Epidermal melanocyte (primary cell): ENCODE measurements at regions not wholly inside any gene's neighbourhood (a gene's known extent, or its start where the extent isn't known, plus 50 kb on each side); places are given as distances from the start of the nearest gene placed in this dataset.
A peak's percentile ranks its signal among the peaks of the same experiment; 100 is the strongest.
"Not testable (repeated sequence)": the region's sequence is repeated elsewhere in the genome, so short reads cannot be mapped to it uniquely, and the experiment has no call there.

ENCODE experiments used
- DNase-seq: peaks from one replicate; pipeline ENCODE4 v3.0.0; 2011; ENCODE audit warnings: low spot score; ENCODE audit not compliant: insufficient read length

DNA sequence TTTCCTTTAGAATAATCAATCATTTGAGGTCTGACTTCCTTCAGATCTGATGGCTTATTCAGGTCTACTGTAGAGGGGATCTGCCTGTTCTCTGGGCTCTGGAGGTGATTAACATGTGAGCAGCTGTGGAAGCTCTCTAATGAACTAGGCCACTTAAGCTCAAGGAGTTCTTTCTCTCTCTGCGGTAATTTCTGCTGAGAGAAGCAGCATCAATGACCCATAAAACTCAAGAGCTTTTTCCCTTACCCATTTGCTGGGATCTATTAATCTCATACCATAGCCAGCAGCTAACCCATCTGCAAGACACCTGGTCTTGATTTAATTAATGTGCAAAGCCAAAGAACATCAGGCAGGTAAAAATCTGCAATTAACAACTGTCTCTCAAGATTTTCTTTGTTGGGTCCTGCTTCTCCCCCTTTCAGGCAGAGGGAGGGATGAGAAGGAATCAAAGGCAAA is 73.2 kb upstream of the DLG1 start:
- no peak for DNase-seq

DNA sequence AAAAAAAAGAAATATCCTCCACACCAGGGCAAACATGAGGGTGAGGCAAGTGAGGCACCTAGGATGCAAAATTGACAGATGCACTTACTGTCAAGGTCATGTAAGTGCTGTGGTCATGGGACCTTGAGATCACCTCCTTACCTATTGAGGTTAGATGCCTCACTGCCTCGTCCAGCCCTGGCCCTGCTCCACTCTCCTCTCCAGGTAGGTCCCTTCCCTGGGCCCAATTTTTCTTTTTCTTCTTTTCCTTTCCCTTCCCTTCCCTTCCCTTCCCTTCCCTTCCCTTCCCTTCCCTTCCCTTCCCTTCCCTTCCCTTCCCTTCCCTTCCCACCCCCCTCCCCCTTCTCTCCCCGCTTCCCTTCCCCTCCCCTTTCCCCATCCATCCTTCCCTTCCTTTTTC is 71.1 kb upstream of the DLG1 start:
- no peak for DNase-seq

DNA sequence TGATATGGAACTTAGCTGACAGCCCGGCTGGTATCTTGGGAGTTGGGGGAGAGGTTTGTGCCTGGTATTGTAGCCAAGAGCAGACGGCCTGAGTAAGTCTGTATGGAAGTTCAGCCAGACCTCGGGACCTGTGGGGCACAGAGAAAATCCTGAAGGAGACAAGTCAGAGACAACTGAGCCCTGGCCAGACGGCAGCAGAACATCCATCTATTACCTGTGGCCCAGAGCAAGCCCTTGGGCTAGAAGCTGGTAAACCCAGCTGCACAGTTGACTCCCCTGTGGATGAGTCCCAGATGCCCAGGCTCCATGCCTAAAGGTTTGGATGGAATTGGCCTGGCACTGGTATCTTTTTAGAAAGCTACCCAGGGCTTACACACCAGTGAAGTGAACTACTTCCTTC is 70.4 kb upstream of the DLG1 start:
- DNase-seq = no peak

DNA sequence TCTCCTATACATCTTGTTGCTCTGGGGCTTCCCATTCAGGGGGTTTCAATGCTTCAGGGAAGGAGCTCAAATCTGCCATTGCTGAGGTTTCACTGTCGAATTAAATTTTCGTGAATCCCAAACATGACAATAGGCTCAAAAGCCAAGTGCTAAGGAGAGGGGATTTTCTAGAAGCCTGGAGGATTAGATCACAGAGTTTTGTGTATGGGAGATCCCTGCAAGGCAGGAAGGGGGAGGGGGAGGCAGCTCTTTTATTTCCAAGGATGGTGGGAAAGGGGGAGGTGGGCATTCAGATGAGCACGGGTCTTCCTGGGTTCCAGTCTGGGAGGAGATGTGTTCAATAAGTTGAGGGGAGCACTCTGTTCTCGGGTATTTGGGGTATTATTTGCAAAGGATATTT is 69.9 kb upstream of the DLG1 start:
- DNase-seq = no peak

DNA sequence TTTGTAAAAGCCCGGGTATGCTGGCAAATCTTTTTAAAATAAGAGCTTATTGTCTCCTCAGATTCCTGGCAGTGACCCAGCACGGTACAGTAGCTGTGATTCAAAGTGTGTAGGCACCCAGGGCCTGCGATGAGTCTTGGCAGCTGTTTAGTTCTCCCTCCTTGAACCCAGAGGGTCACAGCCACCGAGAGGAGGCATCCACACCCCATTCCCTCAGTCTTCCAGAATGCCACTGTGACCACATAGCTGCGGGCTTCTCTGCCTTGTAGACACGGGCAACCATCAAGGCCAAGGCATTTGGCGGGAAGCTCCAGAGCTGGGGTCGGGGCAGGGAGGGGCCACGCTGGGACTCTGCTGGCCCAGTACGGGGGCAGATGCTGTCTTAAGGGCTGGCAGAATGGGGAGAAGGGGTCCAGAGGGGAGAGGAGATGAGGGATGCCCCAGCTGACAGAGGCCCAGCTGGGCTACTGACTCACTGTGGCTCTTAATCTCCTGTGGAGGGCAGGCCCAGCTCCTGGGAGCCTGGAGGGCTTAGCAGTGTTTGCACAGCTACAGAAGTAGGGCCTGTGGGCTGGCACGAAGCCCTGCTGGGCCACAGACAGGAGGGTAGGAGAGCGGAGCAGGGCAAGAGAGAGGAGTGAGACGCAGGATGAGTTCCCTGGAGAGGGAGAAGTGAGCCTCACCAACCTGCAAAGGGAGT is 68.8 kb upstream of the DLG1 start:
- DNase-seq = no peak

DNA sequence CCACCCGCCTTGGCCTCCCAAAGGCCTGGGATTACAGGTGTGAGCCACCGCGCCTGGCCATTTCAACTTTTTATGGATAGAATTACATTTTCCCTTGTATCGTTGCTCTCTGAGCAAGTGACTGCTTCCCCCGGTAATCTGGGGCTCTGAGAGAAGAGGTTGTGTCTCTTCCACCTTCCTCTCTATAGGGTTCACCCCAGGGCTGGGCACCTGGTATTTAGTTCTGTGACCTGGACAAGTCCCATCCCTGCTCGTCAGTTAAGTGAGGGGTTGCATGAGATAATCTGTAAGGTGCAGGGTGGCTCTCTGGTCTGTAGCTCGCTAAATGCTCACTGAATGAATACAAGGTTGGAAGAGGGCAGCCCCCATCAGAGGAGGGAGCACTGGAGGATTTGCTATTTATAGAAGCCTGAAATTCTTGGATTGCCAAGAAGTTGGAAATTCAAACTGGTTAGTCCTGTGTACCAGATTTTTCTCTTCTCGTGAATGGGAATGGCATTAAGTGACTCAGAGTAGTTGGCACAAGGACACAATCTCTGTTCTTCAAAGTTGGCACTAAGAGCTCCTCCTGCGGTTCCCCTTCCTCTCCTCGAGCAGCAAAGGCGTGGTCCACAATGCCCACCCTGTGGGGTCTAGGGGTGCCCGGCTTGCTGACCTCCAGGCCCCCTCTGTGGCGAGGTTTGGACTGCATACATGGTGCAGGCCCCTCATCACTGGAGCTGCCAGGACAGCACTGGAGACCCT is 68.1 kb upstream of the DLG1 start:
- no peak for DNase-seq

DNA sequence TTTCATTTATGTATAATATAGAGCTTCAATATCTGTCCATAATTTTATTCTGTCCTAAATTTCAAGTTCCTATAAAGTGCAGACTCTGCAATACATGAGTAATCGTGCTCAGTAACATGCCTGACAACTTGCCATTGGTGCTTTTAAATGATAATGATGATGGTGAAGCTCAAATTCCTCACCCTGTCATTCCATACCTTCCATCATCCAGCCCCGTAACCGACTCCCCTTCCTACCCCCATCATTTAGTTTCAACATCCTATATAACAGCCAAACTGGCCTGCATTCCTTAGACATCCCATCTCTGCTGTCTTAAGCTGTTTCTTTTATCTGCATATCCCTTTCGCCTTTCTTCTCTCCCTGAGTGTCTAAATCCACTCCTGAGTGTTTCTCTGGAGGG is 67.2 kb upstream of the DLG1 start:
- DNase-seq = no peak

DNA sequence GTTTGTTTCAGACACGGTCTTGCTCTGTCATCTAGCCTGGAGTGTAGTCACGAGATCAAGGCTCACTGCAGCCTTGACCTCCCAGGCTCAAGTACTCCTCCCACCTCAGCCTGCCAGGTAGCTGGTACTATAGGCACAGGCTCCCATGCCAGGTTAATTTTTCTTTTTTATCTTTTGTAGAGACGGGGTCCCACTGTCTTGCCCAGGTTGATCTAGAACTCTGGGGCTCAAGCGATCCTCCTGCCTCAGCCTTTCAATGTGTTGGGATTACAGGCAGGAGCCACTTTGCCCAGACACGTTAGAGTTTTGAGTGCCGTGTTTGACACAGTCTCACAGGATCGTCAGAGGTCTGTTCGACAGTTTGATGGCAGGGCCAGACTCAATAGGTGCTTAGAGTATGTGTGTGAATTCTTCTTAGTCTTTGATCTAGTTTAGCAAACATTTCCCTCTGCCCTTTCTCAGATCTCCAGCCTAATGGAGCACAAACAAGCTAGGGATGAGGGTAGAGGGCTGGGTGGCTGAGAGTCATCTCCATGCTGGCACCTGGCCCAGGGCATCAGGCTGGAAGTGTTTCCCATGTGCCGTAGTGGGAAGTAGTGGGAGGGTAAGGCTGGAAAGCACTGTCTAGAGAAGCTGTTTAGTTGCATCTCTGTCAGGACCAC is 66.1 kb upstream of the DLG1 start:
- no peak for DNase-seq

DNA sequence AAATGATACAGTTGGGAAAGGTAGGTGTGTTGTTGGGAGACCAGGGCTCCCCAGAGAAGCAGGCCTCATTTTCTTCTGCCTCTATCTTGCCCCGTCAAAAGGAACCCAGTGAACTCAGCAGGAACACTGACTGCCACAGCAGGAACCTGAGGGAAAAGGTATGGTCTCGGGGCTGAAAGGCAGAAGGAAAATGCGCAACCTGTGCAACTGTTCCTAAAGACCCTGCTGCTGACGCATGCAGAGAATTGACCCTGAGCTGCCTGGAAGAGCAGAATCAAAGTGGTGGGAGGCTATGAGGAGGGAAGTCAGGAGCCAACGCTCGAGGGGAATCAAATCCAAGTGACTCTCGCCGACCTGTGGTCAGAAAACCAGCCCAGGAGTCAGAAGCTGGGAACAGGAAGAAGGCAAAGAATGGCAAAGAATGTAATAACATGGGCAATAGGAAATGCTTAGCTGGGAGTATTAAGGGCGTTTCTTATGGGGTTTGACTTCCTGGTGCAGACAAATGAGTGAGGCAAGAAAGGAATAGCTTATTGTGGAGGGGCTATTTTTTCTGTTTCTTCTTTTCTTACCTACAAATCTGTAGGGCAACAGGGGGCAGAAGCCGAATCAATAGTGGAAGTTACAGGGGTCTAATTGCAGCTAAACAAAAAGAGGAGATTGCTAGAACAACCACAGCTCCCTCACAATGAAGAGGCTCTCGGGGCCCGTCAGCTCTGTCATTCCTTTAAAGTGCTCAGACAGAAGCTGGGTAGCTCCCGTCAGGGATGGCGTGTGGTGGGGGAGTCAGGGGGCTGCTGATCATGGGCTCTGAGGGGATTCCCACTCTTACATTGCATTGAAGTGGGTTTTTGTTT is 65.4 kb upstream of the DLG1 start:
- no peak for DNase-seq

DNA sequence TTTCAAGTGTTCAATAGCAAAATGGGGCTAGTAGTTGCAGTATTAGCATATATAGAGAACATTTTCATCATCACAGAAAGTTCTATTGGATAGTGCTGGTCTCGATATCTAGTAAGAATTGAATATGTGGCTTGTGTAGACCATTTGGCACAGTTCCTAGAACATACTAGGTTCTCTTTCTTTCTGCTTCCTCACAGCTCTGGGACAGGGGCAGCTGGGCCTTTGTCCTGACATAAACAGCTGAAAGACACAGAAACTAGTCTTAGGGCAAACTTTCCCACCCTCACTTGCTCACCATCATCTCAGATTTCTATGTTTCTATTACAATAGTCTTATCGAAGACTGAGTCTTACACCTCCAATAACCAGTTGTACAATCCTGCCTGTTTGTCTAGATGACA is 63.7 kb upstream of the DLG1 start:
- no peak for DNase-seq

DNA sequence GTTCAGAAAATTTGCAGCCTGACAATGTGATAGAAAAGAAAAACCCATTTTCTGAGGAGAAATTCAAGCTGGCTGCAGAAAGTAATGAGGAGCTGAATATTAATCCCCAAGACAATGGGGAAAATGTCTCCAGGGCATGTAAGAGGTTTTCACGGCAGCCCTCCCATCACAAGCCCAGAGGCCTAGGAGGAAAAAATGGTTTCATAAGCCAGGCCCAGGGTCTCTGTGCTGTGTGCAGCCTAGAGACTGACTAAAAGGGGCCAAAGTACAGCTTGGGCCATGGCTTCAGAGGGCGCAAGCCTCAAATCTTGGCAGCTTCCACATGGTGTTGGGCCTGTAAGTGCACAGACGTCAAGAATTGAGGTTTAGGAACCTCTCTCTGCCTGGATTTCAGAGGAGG is 61.7 kb upstream of the DLG1 start:
- not testable (repeated sequence) for DNase-seq

DNA sequence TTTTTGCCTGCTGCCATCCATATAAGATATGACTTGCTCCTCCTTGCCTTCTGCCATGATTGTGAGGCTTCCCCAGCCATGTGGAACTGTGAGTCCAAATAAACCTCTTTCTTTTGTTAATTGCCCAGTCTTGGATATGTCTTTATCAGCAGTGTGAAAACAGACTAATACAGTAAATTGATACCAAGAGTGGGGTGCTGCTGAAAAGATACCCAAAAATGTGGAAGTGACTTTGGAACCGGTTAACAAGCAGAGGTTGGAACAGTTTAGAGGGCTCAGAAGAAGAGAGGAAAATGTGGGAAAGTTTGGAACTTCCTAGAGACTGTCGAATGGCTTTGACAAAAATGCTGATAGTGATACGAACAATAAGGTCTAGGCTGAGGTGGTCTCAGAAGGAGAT is 61.1 kb upstream of the DLG1 start:
- not testable (repeated sequence) for DNase-seq

DNA sequence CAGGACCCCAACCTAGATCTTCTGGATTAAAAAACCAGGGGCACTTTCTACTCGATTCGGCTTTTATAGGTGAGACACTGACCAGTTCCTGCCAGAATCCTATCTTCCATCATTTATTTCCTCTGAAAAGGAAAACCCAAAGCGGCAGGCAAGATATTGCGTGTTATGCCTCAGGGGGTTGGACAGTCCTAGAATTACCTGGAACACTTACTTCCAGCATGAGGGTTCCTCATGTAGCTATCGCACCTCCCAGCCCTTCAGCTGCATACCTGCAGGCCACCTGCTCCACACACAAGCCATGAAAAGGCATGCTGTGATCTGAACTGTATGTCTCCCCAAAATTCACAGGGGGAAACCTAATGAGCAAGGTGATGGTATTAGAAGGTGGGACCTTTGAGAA is 58.3 kb upstream of the DLG1 start:
- no peak for DNase-seq

DNA sequence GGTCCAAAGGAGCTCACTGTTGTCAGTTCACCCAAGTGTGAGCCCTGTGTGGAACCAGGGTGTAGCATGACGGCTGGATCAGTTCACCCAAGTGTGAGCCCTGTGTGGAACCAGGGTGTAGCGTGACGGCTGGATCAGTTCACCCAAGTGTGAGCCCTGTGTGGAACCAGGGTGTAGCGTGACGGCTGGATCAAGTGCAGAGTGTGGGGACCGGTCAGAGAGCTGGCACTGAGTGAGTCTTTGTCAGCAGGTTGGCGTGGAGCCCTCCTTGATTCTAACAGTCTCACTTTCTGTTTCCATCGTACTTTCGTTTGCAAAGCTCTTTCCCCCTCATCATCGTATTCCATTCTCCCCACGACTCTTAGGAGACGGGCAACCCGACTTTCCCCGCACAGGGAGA is 57.9 kb upstream of the DLG1 start:
- DNase-seq = no peak

DNA sequence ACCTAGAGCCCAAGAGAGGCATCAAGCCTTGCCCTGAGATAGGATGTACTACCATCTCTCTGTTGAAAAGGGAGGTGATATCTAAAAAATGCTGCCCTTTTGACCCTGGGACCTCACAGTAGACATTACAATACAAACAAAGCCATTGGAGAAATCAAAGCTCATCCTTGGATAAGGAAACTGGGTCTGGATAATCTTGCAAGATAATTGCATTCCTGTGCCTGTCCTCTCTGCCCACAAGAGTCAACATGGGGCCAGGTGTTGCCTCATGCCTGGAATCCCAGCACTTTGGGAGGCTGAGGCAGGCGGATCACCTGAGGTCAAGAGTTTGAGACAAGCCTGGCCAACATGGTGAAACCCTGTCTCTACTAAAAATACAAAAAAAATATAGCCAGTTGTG is 57.3 kb upstream of the DLG1 start:
- DNase-seq = no peak

DNA sequence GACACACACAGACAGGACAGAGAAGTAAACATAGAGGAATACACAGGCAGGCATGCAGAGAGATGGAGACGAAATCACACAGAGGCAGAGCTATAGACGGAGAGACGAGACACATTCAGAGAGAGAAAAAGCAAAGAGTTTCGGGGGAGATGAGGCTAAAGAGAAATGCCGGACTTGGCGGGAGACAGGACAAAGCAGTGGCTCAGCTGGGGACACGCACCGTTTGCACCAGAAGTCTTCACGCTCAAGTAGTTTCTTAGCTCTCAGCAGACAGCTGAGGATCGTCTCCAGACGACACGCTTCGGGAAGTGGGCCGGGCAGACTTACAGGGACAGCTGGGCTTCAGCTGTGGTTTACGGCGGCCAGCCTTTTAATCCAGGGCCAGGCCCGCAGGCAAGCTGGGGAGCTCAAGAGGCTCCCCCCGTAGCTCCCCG is 56.2 kb upstream of the DLG1 start:
- DNase-seq = peak; percentile 77

DNA sequence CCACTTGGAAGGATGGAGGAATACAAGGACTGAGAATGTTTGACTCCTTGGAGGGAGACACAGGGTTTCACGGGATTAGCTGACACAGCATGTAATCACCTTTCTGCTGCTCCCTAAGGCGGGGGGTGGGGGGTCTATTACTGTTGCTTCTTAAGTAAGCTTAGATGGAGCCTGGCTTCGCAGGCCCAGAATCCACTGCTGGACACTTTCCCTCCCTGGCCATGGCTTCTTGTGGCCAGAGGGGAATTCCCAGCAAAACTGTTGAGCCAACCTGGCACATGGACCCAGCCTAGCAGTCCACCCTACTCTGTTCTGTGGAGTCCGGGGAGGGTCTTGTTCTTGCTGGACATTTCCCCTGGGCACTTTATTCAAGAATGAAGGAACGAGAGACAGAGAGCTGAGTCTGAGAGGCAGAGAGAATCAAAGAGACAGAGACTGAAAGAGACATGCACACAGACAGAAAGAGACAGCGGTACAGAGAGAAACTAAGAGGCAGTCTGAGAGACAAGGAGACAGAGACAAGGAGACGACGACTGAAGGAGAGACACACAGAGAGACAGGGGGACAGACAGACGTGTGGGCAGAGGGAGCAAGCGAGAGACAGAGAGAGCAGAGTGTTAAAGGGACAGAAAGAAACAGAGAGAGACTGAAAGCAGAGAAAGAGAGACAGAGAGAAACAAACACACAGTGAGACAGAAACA is 55.6 kb upstream of the DLG1 start:
- no peak for DNase-seq

DNA sequence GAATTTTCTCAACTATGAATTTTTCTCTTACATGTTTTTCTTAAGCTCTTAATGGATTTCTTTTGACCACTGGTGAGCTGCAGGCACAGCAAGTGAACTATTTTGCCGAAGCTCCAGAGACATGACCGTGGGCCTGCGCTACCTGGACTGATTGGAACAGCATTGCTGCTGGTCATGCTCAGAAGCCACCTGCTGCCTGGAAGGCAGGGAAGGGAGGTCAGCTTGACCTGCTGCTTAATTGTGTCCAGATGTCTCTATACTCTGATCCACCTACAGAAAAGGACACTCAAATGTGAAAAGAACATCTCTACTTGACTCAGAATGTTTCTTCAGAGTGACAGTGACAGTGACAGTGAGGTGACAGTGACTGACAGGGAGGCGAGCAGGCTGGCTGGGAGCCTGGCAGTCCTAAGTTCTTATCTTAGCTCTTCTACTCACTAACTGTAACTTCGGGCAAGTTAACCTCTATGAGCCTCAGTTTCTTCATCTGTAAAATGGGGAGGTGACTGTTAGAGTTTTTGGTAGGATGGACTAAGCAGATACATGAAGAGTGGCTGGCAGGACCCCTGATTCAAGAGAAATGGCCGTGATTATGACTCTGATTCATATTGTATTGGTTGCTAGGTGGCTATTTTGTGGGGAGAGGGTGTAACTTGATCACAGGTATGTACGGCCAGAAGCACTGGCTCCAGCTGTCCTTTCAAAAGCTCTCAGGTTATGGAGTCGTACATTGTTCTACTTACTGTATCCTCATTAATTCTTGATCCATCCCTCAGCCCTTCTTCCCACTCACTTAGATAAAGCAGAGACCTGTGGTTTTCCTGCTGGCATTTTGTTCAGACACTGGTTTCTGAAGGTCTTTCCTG is 54.8 kb upstream of the DLG1 start:
- DNase-seq = no peak

DNA sequence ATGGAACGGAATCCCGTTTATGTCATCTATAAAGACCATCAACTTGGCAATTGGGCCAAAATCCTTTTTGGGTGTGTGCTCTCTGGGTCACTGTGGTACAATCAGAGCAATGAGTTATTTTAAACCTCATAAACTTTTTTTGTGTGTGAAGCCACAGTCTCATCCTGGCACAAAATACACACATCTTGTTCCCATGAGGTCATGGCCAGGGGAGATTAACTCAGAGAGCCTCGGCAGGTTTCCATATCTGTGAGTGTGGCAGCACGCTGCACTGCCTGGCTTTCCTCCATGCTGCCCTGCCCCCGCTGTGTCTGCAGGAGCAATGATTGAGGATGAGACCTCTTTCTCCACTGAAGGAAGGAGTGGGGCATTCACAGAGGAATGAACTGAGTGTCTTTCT is 54.0 kb upstream of the DLG1 start:
- no peak for DNase-seq

DNA sequence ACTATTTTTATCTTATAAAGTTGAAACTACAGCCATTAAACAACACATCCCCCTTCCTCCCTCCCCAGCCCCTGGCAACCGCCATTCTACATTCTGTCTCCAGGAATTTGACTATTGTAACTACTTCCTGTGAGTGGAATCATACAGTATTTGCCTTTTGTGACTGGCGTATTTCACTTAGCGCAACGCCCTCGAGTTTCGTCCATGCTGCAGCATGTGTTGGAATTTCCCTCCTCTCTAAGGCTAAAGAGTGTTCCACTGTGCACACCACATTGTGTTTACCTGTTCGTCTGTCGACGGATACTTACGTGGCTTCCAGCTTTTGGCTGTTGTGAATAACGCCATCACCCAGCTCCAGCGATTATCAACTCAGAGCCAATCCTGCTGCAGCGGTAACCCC is 52.0 kb upstream of the DLG1 start:
- DNase-seq = no peak
